Esophagus muscularis mucosa (tissue), 4 donors: ENCODE measurements at regions not wholly inside any gene's neighbourhood (a gene's known extent, or its start where the extent isn't known, plus 50 kb on each side); places are given as distances from the start of the nearest gene placed in this dataset.
"Not testable (repeated sequence)": the region's sequence is repeated elsewhere in the genome, so short reads cannot be mapped to it uniquely, and the experiment has no call there.

Experiments
- DNase-seq: peaks from one replicate; pipeline ENCODE4 v3.0.0-alpha.2; 2017; ENCODE audit errors: extremely low spot score
- H3K27ac ChIP-seq, 4 donors: fragments of 200-600 bp; sonication (generic); replicated peaks in 1 of 4; 1 replicate in 3 of 4; 2 replicates in 1 of 4; pipeline ENCODE4 v1.5.1; 2016 to 2019; ENCODE audit warnings: mild to moderate bottlenecking in 1 of 4
- H3K27me3 ChIP-seq, 4 donors: fragments of 200-600 bp; sonication (generic); one replicate each; pipeline versions ENCODE4 v1.5.1 to v1.6.0; 2016 to 2019
- H3K36me3 ChIP-seq, 4 donors: fragments of 200-600 bp; sonication (generic); one replicate each; pipeline ENCODE4 v1.5.1; 2016 to 2019
- H3K4me1 ChIP-seq, 4 donors: fragments of 200-600 bp; sonication (generic); one replicate each; pipeline ENCODE4 v1.5.1; 2016 to 2019
- H3K4me3 ChIP-seq, 4 donors: fragments of 200-600 bp; sonication (generic); 1 replicate in 2 of 4; 2 replicates in 2 of 4; pipeline ENCODE4 v1.5.1; 2016 to 2019; ENCODE audit warnings: mild to moderate bottlenecking in 4 of 4, moderate library complexity in 1 of 4
- H3K9me3 ChIP-seq, 4 donors: fragments of 200-600 bp; sonication (generic); 1 replicate in 3 of 4; 2 replicates in 1 of 4; pipeline ENCODE4 v1.5.1; 2016 to 2019
- EP300 ChIP-seq: sonication (generic); formaldehyde crosslinking; IDR thresholded peaks from one replicate; pipeline ENCODE4 v1.6.1; 2017; ENCODE audit warnings: antibody characterized with exemption
- POLR2A ChIP-seq: fragments of 450-650 bp; IDR thresholded peaks from one replicate; pipeline ENCODE4 v1.6.1; 2017; ENCODE audit warnings: antibody characterized with exemption, moderate library complexity, mild to moderate bottlenecking, low read depth
- POLR2AphosphoS5 ChIP-seq, 2 donors: sonication (generic); formaldehyde crosslinking; IDR thresholded peaks; one replicate each; pipeline ENCODE4 v1.6.1; 2017; ENCODE audit warnings: antibody characterized with exemption in 2 of 2
- WGBS: methylation state at CpG from one replicate; pipeline ENCODE4 v1.1.5; 2018; 5-methylcytosine and 5-hydroxymethylcytosine counted together
- intact Hi-C: fragments of 100-400 bp; cut with DNase I; formaldehyde crosslinking; loops from one replicate; pipeline ENCODE4 v1.15.1; 2023
- TF ChIP-seq, protein P1 (sequence below), 3 experiments: fragments of 200-600 bp in 2 of 3; fragments of 450-650 bp in 1 of 3; sonication (generic) in 2 of 3; IDR thresholded peaks; one replicate each; pipeline ENCODE4 v1.5.1; 2017 to 2019; ENCODE audit warnings: antibody characterized with exemption in 3 of 3, mild to moderate bottlenecking in 2 of 3, moderate library complexity in 1 of 3

DNA sequence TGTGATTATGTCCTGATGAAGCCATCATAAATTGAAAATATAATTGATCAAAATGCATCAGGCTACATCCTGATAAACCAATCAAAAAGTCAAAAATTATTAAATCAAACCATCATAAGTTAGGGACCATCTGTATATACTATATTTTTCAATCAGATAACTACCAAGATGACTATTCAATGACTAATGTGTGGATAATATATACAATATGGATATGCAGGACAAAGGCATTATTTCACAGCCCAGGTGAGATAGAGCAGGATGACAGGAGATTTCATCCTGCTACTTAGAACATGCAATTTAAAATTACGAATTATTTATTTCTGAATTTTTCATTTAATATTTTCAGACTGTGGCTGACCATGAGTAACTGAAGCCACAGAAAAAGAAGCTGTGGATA is 137.3 kb upstream of the GNAI1 start:
- H3K27ac ChIP-seq, result no peak overlapping the region
- intact Hi-C loops, result no loop called here
- 84% methylated on average over 1 of the region's 1 CpG for WGBS
- no peaks in the 10 kb centered on the region for H3K27me3 ChIP-seq
- H3K4me1 ChIP-seq, result no peaks in the 10 kb centered on the region
- H3K36me3 ChIP-seq, result no peaks in the 10 kb centered on the region
- no peaks in the 10 kb centered on the region for H3K9me3 ChIP-seq
- no peak overlapping the region for H3K4me3 ChIP-seq
- no peak for DNase-seq
- TF ChIP-seq, protein P1, sequence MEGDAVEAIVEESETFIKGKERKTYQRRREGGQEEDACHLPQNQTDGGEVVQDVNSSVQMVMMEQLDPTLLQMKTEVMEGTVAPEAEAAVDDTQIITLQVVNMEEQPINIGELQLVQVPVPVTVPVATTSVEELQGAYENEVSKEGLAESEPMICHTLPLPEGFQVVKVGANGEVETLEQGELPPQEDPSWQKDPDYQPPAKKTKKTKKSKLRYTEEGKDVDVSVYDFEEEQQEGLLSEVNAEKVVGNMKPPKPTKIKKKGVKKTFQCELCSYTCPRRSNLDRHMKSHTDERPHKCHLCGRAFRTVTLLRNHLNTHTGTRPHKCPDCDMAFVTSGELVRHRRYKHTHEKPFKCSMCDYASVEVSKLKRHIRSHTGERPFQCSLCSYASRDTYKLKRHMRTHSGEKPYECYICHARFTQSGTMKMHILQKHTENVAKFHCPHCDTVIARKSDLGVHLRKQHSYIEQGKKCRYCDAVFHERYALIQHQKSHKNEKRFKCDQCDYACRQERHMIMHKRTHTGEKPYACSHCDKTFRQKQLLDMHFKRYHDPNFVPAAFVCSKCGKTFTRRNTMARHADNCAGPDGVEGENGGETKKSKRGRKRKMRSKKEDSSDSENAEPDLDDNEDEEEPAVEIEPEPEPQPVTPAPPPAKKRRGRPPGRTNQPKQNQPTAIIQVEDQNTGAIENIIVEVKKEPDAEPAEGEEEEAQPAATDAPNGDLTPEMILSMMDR (IDR thresholded peaks at IDR 0.05), result no peak
- TF ChIP-seq EP300, result no peak
- no peak for TF ChIP-seq POLR2A
- no peak for TF ChIP-seq POLR2AphosphoS5 (IDR thresholded peaks at IDR 0.05)

DNA sequence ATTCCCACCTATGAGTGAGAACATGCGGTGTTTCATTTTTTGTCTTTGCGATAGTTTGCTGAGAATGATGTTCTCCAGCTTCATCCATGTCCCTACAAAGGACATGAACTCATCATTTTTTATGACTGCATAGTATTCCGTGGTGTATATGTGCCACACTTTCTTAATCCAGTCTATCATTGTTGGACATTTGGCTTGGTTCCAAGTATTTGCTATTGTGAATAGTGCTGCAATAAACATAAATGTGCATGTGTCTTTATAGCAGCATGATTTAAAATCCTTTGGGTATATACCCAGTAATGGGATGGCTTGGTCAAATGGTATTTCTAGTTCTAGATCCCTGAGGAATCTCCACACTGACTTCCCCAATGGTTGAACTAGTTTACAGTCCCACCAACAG is 138.9 kb upstream of the GNAI1 start:
- H3K36me3 ChIP-seq, H3K27me3 ChIP-seq, intact Hi-C loops, H3K9me3 ChIP-seq, H3K4me1 ChIP-seq, DNase-seq, H3K27ac ChIP-seq, H3K4me3 ChIP-seq: not testable (repeated sequence)
- WGBS, result 93% methylated on average over 3 of the region's 3 CpGs

GRCh38 chr7:79988653-79989052 is 146.0 kb upstream of the GNAI1 start:
- Histone ChIP-seq H3K27me3 (no peaks in the 10 kb centered on the region), H3K9me3 (no peaks in the 10 kb centered on the region), H3K27ac (no peak overlapping the region), H3K4me3 (no peak overlapping the region), H3K4me1 (peaks cover 0 to 4% (median 0%) of the 10 kb centered on the region in 4 donors), H3K36me3 (no peaks in the 10 kb centered on the region)
- 58% methylated on average over 1 of the region's 1 CpG for WGBS
- intact Hi-C loops, result no loop called here
- no peak for DNase-seq
- no peak for TF ChIP-seq POLR2A
- no peak for TF ChIP-seq POLR2AphosphoS5 (IDR thresholded peaks at IDR 0.05)
- no peak for TF ChIP-seq EP300
- TF ChIP-seq, protein P1 (IDR thresholded peaks at IDR 0.05), result no peak

DNA sequence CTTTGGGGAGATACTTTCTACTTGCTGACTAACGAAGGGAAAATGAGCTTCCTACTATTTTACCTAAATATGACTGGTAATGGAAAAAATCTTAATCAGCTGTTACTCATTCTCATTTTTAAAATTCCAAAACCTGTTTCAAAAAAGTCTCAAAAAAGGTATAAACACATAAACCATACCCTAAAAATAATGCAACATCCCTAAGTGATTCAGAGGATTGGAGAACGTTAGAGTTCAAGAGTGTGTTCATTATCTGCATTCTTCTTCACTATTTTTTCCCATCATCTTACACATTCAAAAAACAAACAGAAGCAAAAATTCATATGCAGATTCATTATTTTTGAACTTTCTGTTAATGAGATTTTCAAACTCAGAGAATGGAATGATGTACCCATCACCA is 150.4 kb upstream of the GNAI1 start:
- no peaks in the 10 kb centered on the region for H3K27me3 ChIP-seq
- H3K36me3 ChIP-seq, result no peaks in the 10 kb centered on the region
- H3K27ac ChIP-seq, result no peak overlapping the region
- no peak for DNase-seq
- intact Hi-C loops, result no loop called here
- no peaks in the 10 kb centered on the region for H3K9me3 ChIP-seq
- no peak for TF ChIP-seq POLR2A
- H3K4me1 ChIP-seq, result peaks cover 0 to 4% (median 0%) of the 10 kb centered on the region in 4 donors
- H3K4me3 ChIP-seq, result no peak overlapping the region
- WGBS, result 64% methylated on average over 2 of the region's 2 CpGs

GRCh38 chr7:79982141-79982770 is 152.4 kb upstream of the GNAI1 start:
- 41% methylated on average over 2 of the region's 2 CpGs for WGBS
- no peak for TF ChIP-seq POLR2A
- no peak for TF ChIP-seq POLR2AphosphoS5 (IDR thresholded peaks at IDR 0.05)
- TF ChIP-seq, protein P1 (IDR thresholded peaks at IDR 0.05), result no peak
- TF ChIP-seq EP300, result no peak
- no peaks in the 10 kb centered on the region for H3K9me3 ChIP-seq
- no peaks in the 10 kb centered on the region for H3K36me3 ChIP-seq
- DNase-seq, result no peak
- no peaks in the 10 kb centered on the region for H3K4me1 ChIP-seq
- no peak overlapping the region for H3K27ac ChIP-seq
- intact Hi-C loops, result no loop called here
- no peak overlapping the region for H3K4me3 ChIP-seq
- H3K27me3 ChIP-seq, result no peaks in the 10 kb centered on the region

DNA sequence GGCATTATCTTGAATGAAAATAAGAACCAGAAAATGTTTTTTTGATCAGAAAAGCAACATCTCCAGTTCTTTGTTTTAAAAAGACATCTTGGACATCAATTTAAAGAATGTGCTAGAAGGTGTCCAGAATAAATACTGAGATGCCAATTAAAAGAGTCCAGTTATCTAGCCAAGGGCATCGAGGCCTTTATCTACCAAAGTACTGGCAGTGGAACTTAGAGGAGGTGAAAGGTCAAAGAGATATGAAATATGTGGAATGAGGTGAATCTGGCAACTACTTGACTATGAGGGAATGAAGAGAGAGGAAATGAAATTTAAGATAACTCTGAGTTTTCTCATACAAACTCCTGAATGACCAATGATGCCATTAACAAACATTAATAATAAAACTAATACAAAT is 154.3 kb upstream of the GNAI1 start:
- WGBS, result 62% methylated on average over 1 of the region's 1 CpG
- H3K36me3 ChIP-seq, result no peaks in the 10 kb centered on the region
- no peaks in the 10 kb centered on the region for H3K27me3 ChIP-seq
- H3K4me1 ChIP-seq, result no peaks in the 10 kb centered on the region
- H3K27ac ChIP-seq, result no peak overlapping the region
- DNase-seq, result no peak
- intact Hi-C loops, result no loop called here
- no peaks in the 10 kb centered on the region for H3K9me3 ChIP-seq
- TF ChIP-seq POLR2AphosphoS5 (IDR thresholded peaks at IDR 0.05), result no peak
- TF ChIP-seq POLR2A, result no peak
- no peak for TF ChIP-seq EP300
- TF ChIP-seq, protein P1 (IDR thresholded peaks at IDR 0.05), result no peak
- H3K4me3 ChIP-seq, result no peak overlapping the region
